B cell (primary cell): ENCODE measurements at regions not wholly inside any gene's neighbourhood (a gene's known extent, or its start where the extent isn't known, plus 50 kb on each side); places are given as distances from the start of the nearest gene placed in this dataset.

Experiments
- ATAC-seq: fragments of 200-7000 bp; cut with Tn5 transposase; one replicate; pipeline ENCODE4 v1.10.0; 2021; ENCODE audit warnings: low read depth, mild to moderate bottlenecking, moderate number of reproducible peaks, moderate library complexity
- CTCF ChIA-PET: fragments of 350-600 bp; sonication (Branson Sonifier 250); formaldehyde crosslinking; loops from one replicate; lab custom pipeline; 2021; ENCODE audit warnings: antibody characterized with exemption, inconsistent platforms; lab: Charles Lee
- POLR2A ChIA-PET: fragments of 350-600 bp; sonication (Branson Sonifier 250); formaldehyde crosslinking; loops from one replicate; lab custom pipeline; 2021; ENCODE audit warnings: antibody characterized with exemption; lab: Charles Lee
- DNase-seq: peaks from one replicate; pipeline ENCODE4 v3.0.0; 2013
- H2AFZ ChIP-seq: 2 replicates; pipeline ENCODE4 v1.6.1; 2012; ENCODE audit warnings: mild to moderate bottlenecking, low read depth, low read length; ENCODE audit not compliant: insufficient read depth, poor library complexity, severe bottlenecking
- H3K27ac ChIP-seq, 2 donors: 1 replicate in 1 of 2; 2 replicates in 1 of 2; pipeline ENCODE4 v1.5.1; 2012 to 2013; ENCODE audit warnings: low read length in 2 of 2, mild to moderate bottlenecking in 2 of 2, moderate library complexity in 1 of 2
- H3K27me3 ChIP-seq, 4 experiments: fragments of 200-600 bp in 1 of 4; sonication (generic) in 1 of 4; replicated peaks in 1 of 4; 1 replicate in 2 of 4; 2 replicates in 2 of 4; pipeline versions ENCODE4 v1.6.1 to v1.7.0; 2013 to 2016; ENCODE audit warnings: low read length in 3 of 4, mild to moderate bottlenecking in 2 of 4, mixed read lengths in 1 of 4, moderate library complexity in 1 of 4; ENCODE audit not compliant: insufficient read depth in 4 of 4, control insufficient read depth in 3 of 4; ENCODE audit errors: control extremely low read depth in 1 of 4
- H3K36me3 ChIP-seq, 2 experiments: replicated peaks in 1 of 2; 1 replicate in 1 of 2; 2 replicates in 1 of 2; pipeline versions ENCODE4 v1.6.1 to v1.7.1; 2013; ENCODE audit warnings: low read length in 1 of 2; ENCODE audit not compliant: insufficient read depth in 2 of 2, control insufficient read depth in 1 of 2; ENCODE audit errors: control extremely low read depth in 1 of 2, extremely low read depth in 1 of 2
- H3K4me1 ChIP-seq, 2 donors: fragments of 200-600 bp in 1 of 2; sonication (generic) in 1 of 2; 1 replicate in 1 of 2; 2 replicates in 1 of 2; pipeline versions ENCODE4 v1.5.1 to v1.6.1; 2013 to 2017; ENCODE audit warnings: low read length in 2 of 2; ENCODE audit not compliant: control insufficient read depth in 2 of 2, insufficient read depth in 2 of 2
- H3K4me2 ChIP-seq: replicated peaks from 2 replicates; pipeline ENCODE3; 2012; ENCODE audit warnings: mild to moderate bottlenecking, low read depth, low read length; ENCODE audit not compliant: poor library complexity, severe bottlenecking
- H3K4me3 ChIP-seq, 5 experiments: fragments of 200-600 bp in 1 of 5; sonication (generic) in 1 of 5; 1 replicate in 3 of 5; 2 replicates in 2 of 5; pipeline versions ENCODE4 v1.5.1 to v1.7.0; 2011 to 2016; ENCODE audit warnings: low read length in 4 of 5, mild to moderate bottlenecking in 4 of 5, low read depth in 2 of 5, control low read depth in 1 of 5, moderate library complexity in 1 of 5; ENCODE audit not compliant: insufficient read depth in 1 of 5; ENCODE audit errors: control extremely low read depth in 1 of 5, extremely low read depth in 1 of 5
- H3K79me2 ChIP-seq: fragments of 200-600 bp; sonication (generic); one replicate; pipeline ENCODE4 v1.6.0; 2016; ENCODE audit warnings: low read length; ENCODE audit not compliant: control insufficient read depth, insufficient read depth
- H3K9ac ChIP-seq: fragments of 200-600 bp; sonication (generic); 2 replicates; pipeline ENCODE4 v1.6.1; 2017; ENCODE audit warnings: mild to moderate bottlenecking, low read length, moderate library complexity
- H3K9me3 ChIP-seq, 3 donors: one replicate each; pipeline versions ENCODE4 v1.6.1 to v1.7.1; 2013; ENCODE audit warnings: low read length in 2 of 3; ENCODE audit not compliant: control insufficient read depth in 2 of 3, insufficient read depth in 1 of 3; ENCODE audit errors: control extremely low read depth in 1 of 3
- H4K20me1 ChIP-seq: 2 replicates; pipeline ENCODE4 v1.6.0; 2012; ENCODE audit warnings: mild to moderate bottlenecking, low read length; ENCODE audit not compliant: insufficient read depth, control insufficient read depth, poor library complexity, severe bottlenecking
- H3K27ac Mint-ChIP-seq: one replicate; pipeline ENCODE4 v1.8.0; 2021; ENCODE audit warnings: mixed read lengths
- H3K27me3 Mint-ChIP-seq: one replicate; pipeline ENCODE4 v1.8.0; 2021; ENCODE audit warnings: mixed read lengths
- H3K4me1 Mint-ChIP-seq: one replicate; pipeline ENCODE4 v1.8.0; 2021; ENCODE audit warnings: mixed read lengths
- H3K4me3 Mint-ChIP-seq: one replicate; pipeline ENCODE4 v1.8.0; 2021; ENCODE audit warnings: mixed read lengths
- H3K9me3 Mint-ChIP-seq: one replicate; pipeline ENCODE4 v1.8.0; 2022; ENCODE audit warnings: mixed read lengths; ENCODE audit not compliant: insufficient read depth
- EZH2 ChIP-seq: IDR thresholded peaks from 2 replicates; pipeline ENCODE4 v1.6.1; 2012; ENCODE audit warnings: borderline replicate concordance, low read depth, mild to moderate bottlenecking, moderate library complexity, low read length; ENCODE audit not compliant: insufficient read depth, poor library complexity, severe bottlenecking
- WGBS: methylation state at CpG from one replicate; pipeline ENCODE4 v1.1.5; 2013; ENCODE audit warnings: missing lambda C conversion rate; ENCODE audit not compliant: insufficient coverage; 5-methylcytosine and 5-hydroxymethylcytosine counted together
- intact Hi-C: fragments of 100-400 bp; cut with micrococcal nuclease; formaldehyde crosslinking; loops from one replicate; pipeline ENCODE4 v1.10.0; 2022
- TF ChIP-seq, protein P1 (sequence below): fragments of 200-600 bp; IDR thresholded peaks from one replicate; pipeline ENCODE4 v1.8.0; 2022; ENCODE audit warnings: antibody characterized with exemption, mild to moderate bottlenecking

DNA sequence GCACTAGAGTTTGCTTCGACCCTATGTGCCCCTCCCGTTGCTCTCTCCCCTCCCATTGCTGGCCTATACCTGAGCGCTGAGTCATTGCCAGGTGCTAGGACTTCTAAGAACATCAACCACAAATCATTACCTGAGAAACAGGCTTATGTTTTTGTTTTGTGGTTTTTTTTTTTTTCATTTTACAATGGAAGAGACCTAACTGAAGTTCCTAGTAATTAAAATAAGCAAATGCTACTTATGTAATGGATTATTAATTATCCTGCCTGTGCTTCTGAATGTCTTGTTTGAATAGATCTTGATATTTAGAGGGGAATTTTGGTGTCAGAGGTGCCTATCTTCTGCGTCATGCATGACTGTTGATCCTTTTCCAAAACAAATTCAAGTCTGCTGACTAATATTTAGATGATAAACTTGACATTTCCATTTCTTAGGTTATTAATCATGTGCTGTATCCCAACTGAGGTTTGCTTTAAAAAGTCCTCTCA is 275.4 kb upstream of the CPEB2 start:
- Histone ChIP-seq H4K20me1 (no peaks in the 10 kb centered on the region), H3K27ac (no peak overlapping the region), H3K9ac (no peak overlapping the region), H2AFZ (no peak overlapping the region), H3K9me3 (no peaks in the 10 kb centered on the region), H3K79me2 (no peaks in the 10 kb centered on the region), H3K4me1 (no peaks in the 10 kb centered on the region), H3K4me3 (no peak overlapping the region), H3K27me3 (no peaks in the 10 kb centered on the region), H3K4me2 (no peak overlapping the region), H3K36me3 (no peaks in the 10 kb centered on the region)
- intact Hi-C loops = no loop called here
- no peaks in the 10 kb centered on the region for H3K4me1 Mint-ChIP-seq
- ChIA-PET POLR2A (no interaction called here), CTCF (no interaction called here)
- H3K27me3 Mint-ChIP-seq = no peaks in the 10 kb centered on the region
- no peak overlapping the region for H3K4me3 Mint-ChIP-seq
- peaks cover 2% of the 10 kb centered on the region for H3K9me3 Mint-ChIP-seq
- TF ChIP-seq, protein P1, sequence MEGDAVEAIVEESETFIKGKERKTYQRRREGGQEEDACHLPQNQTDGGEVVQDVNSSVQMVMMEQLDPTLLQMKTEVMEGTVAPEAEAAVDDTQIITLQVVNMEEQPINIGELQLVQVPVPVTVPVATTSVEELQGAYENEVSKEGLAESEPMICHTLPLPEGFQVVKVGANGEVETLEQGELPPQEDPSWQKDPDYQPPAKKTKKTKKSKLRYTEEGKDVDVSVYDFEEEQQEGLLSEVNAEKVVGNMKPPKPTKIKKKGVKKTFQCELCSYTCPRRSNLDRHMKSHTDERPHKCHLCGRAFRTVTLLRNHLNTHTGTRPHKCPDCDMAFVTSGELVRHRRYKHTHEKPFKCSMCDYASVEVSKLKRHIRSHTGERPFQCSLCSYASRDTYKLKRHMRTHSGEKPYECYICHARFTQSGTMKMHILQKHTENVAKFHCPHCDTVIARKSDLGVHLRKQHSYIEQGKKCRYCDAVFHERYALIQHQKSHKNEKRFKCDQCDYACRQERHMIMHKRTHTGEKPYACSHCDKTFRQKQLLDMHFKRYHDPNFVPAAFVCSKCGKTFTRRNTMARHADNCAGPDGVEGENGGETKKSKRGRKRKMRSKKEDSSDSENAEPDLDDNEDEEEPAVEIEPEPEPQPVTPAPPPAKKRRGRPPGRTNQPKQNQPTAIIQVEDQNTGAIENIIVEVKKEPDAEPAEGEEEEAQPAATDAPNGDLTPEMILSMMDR = no peak
- TF ChIP-seq EZH2 = no peak
- no peak overlapping the region for H3K27ac Mint-ChIP-seq
- ATAC-seq (no peak), DNase-seq (no peak)
- no CpG with 5 or more reads among the region's 4 CpGs for WGBS

GRCh38 chr4:14729282-14730000 is 272.8 kb upstream of the CPEB2 start:
- POLR2A ChIA-PET = no interaction called here
- H3K4me1 ChIP-seq = no peaks in the 10 kb centered on the region
- no peak overlapping the region for H3K4me3 ChIP-seq
- Mint-ChIP-seq H3K4me1 (no peaks in the 10 kb centered on the region), H3K27ac (no peak overlapping the region), H3K27me3 (no peaks in the 10 kb centered on the region), H3K4me3 (no peak overlapping the region), H3K9me3 (peaks cover 4% of the 10 kb centered on the region)
- no peak for ATAC-seq
- CTCF ChIA-PET = no interaction called here
- no peak overlapping the region for H3K27ac ChIP-seq
- no peak overlapping the region for H3K9ac ChIP-seq
- H3K9me3 ChIP-seq = no peaks in the 10 kb centered on the region
- H4K20me1 ChIP-seq = no peaks in the 10 kb centered on the region
- H3K4me2 ChIP-seq = no peak overlapping the region
- TF ChIP-seq, protein P1 = no peak
- no peak for TF ChIP-seq EZH2
- no peaks in the 10 kb centered on the region for H3K27me3 ChIP-seq
- DNase-seq = no peak
- no peaks in the 10 kb centered on the region for H3K79me2 ChIP-seq
- no peaks in the 10 kb centered on the region for H3K36me3 ChIP-seq
- H2AFZ ChIP-seq = no peak overlapping the region
- intact Hi-C loops = no loop called here
